GM13976 (cell line): ENCODE measurements at regions not wholly inside any gene's neighbourhood (a gene's known extent, or its start where the extent isn't known, plus 50 kb on each side); places are given as distances from the start of the nearest gene placed in this dataset.

Source experiments
- DNase-seq: peaks from one replicate; pipeline ENCODE4 v3.0.0; 2012; ENCODE audit warnings: low spot score
- in situ Hi-C: fragments of 300-500 bp; cut with MboI; formaldehyde crosslinking; loops from one replicate; pipeline ENCODE4 v1.12.0; 2022; ENCODE audit warnings: low sequenced_read_pairs, mixed read lengths, inconsistent platforms; ENCODE audit not compliant: unreplicated experiment
- TF ChIP-seq, protein P1 (sequence below): IDR thresholded peaks from 2 replicates; pipeline ENCODE4 v1.5.1; 2012; ENCODE audit warnings: borderline replicate concordance, mild to moderate bottlenecking; ENCODE audit not compliant: insufficient read depth; ENCODE audit errors: extremely low read depth, missing control alignments, control extremely low read depth

DNA sequence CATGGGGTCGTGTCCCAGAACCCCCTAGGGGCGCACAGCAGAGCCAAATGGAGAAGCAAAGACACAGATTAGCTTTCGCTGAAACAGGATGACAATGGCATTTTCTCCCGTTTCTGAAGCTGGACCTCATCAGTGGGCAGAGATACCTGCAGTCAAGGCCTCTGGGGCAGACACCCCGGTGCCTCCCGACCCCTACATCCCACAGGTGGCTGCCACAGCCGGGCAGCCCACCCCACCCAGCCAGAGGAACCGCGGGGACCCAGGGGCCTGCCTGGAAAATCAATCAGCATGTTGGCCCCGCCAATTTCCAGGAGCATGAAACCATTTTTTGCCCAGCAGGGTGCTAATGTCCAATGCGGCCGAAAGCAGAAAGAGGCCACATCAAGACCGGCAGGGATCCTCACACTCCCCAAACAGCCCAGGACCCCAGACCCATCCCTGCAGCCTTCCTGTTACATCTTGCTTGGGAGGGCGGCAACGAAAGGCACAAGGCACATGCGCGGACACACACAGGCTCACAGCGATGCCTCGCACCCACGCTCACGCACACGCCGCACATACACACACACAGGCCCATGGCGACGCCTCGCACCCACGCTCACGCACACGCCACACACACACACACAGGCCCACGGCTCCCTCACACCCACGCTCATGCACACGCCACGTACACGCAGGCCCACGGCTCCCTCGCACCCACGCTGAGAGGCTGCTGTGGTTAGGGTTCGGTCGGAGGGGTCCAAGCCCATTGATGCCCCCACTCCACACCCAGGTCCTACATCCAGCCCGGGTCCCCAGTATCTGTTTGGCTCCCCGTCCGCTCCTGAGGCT lies 130.6 kb upstream of the NKX1-1 start:
- no peak for DNase-seq
- in situ Hi-C loops, result no loop called here
- TF ChIP-seq, protein P1, sequence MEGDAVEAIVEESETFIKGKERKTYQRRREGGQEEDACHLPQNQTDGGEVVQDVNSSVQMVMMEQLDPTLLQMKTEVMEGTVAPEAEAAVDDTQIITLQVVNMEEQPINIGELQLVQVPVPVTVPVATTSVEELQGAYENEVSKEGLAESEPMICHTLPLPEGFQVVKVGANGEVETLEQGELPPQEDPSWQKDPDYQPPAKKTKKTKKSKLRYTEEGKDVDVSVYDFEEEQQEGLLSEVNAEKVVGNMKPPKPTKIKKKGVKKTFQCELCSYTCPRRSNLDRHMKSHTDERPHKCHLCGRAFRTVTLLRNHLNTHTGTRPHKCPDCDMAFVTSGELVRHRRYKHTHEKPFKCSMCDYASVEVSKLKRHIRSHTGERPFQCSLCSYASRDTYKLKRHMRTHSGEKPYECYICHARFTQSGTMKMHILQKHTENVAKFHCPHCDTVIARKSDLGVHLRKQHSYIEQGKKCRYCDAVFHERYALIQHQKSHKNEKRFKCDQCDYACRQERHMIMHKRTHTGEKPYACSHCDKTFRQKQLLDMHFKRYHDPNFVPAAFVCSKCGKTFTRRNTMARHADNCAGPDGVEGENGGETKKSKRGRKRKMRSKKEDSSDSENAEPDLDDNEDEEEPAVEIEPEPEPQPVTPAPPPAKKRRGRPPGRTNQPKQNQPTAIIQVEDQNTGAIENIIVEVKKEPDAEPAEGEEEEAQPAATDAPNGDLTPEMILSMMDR, result no peak

DNA sequence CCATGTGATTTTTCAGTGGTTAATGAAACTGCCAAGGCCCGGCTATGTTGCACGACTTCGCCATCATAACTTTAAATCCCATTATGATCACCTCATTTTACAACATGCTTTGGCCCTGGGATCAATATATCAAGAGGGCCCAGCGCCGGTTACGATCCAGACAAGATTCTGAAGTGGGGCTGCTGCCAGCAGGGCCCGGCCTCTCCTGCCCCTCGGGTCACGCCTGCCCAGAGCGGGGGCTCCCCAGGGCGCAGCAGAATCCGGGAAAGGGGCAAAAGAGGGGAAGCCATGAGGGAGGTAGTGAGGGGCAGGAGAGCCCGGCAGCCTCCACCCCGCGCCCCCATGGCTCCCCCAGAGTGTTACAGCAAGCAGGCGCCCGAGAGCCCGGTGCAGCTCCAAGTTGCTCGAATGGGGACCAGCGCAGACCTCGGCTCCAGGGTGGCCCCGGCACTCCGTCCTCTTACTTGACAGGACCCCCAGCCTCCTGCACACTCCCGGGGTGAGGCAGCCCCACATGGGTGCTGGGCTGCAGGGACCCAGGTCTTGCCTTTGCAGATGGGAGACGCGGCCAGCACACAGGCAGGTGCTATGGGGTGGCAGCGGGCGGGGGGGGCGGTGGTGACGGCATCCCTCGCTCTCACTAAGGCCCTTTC lies 129.8 kb upstream of the NKX1-1 start:
- in situ Hi-C loops, result no loop called here
- TF ChIP-seq, protein P1, result no peak
- DNase-seq, result no peak

DNA sequence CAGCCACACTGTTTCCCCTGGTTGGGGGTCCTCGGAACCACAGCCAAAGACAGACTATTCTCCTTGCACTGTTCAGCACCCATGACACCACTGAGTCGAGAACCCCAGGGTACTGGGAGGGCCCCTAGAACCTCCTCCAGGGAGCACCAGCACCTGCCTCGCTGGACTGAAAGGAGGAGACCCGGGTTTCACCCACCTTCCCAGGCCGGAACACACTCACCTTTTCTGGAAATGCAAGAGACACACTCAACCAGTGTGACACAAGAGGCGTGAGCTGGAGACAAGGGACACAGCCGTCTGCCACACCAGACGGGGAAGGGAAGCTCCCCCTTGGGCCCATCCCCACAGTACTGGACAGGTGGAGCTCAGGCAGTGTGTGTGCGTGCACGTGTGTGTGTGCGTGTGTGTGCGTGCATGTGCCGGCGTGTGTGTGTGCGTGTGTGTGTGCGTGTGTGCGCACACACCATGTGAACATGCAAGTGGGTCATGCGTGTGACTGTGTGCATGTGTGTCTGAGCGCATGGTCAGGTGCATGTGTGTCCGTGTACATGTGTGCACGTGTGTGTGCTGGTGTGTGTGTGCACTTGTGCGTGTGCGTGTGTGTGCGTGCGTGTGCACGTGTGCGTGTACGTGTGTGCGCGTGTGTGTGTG lies 128.8 kb upstream of the NKX1-1 start:
- DNase-seq, result no peak
- in situ Hi-C loops, result no loop called here
- TF ChIP-seq, protein P1, result no peak

DNA sequence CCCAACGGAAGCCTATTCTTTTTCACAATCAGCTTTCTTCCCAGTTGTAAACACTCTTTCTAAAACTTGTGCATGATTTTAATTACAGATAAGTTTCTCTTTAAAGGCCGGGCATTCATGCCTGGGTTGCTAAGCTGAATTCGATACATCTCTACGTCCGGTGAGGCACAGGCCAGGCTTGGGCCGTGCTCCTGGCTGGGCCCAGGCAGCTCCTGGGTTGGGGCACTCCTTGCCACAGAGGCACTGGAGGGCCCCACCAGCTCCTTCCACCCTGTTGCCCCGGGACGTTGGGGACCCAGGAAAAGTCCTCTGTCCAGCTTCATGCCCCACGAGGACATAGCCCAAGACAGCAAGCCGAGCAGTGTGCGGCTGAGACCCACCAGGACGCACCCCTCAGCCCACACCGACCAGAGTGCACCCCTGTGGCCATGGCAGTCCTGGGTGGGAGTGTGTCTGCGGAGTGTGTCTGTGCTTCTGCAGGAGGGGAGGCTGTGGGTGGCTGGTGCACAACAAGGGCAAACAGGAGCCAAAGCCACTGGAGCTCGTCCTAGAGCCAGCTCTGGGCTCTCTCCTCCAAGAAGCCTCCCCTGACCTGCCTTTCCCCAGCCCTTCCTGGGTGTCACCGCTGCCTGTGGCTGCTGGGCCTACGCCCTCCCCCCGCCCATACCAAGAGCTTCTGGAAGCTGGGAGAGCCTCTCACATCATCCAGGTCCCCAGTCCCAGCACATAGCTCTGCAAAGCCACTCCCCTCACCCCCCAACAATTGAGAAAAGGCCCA lies 128.0 kb upstream of the NKX1-1 start:
- TF ChIP-seq, protein P1, result no peak
- no peak for DNase-seq
- in situ Hi-C loops, result no loop called here

DNA sequence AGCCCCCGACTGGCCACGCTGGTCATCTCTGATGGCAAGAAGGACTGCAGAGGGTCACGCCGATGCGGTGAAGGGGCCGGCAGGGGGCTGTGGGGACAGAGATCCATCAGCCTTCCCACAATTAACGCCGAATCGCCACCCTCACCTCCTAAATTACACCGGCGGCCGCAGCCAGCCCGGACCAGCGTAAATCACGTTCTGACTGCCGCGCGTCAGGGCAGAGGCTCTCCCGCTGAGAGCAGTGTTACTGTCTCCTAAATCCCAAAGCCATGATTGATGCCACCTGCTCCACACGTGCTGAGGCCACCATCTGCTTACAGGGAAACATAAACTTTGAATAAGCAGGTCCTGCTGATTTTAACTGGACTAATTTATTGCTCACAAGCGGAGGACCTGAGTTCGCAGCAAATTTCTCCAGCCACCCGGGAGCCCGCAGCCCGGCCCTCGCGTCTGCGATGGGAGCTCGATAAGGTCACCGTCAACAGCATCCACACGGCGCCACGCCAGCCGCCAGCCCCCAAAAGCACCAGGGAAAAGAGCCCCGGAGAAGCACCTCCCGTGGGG lies 127.3 kb upstream of the NKX1-1 start:
- TF ChIP-seq, protein P1, result no peak
- in situ Hi-C loops, result no loop called here
- no peak for DNase-seq
